GM12872 (cell line): ENCODE measurements at regions not wholly inside any gene's neighbourhood (a gene's known extent, or its start where the extent isn't known, plus 50 kb on each side); places are given as distances from the start of the nearest gene placed in this dataset.

Source experiments
- TF ChIP-seq, protein P1 (sequence below): IDR thresholded peaks from 3 replicates; pipeline ENCODE4 v1.5.1; 2011; ENCODE audit warnings: low read depth, mild to moderate bottlenecking, low read length, moderate library complexity; ENCODE audit not compliant: insufficient read depth

DNA sequence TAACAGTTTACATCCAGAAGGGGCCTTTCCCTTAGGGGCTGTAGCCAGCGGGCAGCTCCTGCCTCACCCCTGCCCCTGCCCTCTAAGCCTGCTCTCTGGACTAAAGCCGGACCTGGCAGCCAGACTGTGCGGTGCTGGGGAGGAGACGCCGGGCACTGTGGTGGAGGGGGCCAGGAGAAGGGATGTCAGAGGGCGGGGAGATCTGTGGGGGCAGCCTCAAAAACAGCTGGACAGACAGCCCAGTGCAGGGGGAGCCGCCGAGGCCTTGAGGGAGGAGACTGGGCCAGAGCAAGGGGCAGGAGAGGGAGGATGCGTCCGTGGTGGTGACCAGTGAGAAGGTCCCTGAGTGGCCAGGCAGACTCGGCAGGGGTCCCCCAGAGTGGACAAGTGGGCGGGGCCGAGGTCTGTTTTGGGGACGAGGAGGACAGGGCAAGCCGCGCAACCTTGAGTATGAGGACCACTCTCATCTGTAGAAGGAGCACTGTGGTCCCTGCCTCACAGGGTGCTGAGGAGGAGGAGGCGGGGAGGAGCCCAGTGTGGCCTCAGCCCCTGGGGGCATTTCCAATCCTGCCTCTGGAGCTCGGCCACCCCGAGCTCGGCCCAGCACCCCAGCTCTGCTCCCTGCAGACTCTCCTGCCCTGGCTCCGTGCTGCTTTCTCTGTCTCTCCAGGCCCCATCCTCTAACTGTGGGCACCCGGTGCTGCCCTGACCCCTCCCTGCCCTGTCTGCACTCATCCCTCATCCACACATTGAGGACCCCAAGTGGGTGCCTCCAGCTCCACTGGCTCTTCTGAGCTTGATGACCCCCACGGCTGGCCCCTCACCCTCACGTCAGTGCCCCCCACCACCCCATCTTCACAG, 59.2 kb upstream of the NKX1-1 start:
- TF ChIP-seq, protein P1, sequence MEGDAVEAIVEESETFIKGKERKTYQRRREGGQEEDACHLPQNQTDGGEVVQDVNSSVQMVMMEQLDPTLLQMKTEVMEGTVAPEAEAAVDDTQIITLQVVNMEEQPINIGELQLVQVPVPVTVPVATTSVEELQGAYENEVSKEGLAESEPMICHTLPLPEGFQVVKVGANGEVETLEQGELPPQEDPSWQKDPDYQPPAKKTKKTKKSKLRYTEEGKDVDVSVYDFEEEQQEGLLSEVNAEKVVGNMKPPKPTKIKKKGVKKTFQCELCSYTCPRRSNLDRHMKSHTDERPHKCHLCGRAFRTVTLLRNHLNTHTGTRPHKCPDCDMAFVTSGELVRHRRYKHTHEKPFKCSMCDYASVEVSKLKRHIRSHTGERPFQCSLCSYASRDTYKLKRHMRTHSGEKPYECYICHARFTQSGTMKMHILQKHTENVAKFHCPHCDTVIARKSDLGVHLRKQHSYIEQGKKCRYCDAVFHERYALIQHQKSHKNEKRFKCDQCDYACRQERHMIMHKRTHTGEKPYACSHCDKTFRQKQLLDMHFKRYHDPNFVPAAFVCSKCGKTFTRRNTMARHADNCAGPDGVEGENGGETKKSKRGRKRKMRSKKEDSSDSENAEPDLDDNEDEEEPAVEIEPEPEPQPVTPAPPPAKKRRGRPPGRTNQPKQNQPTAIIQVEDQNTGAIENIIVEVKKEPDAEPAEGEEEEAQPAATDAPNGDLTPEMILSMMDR = no peak

GRCh38 chr4:1464581-1465171, 58.4 kb upstream of the NKX1-1 start:
- TF ChIP-seq, protein P1 = no peak

DNA sequence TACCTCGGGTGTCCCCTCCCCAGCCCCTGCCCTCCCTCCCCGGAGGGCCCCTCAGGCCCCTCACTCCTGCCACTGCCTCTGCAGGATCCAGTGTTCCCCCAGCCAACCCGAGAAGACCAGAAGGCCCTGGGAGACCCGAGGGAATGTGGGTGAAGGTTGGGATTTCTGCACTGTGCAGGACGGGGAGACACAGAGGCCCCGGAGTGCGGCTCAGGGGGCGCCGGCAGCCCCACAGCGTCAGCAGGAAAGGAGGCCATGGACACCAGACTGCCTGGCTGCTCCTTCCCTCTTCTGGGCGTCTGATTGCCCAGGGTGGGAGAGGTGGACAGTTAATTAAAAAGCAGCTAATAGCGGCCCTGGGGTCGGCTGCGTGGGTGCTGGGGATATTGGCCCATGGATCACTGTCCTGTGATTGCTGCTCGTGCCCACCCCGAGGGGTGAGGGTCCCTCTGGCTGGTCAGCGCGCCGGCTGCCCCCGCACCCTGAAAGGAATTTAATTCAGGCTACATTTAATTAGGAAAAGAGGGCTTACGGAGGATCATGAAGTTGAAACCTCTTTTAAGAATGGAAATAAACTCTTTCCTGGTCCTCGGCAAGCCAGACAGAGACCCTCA, 57.8 kb upstream of the NKX1-1 start:
- TF ChIP-seq, protein P1 = no peak

- TF ChIP-seq, protein P1 = no peak
Observed at GRCh38 chr4:1463088-1463926, 57.1 kb upstream of the NKX1-1 start.

- TF ChIP-seq, protein P1 = no peak
Observed at GRCh38 chr4:1462768-1463075, 56.5 kb upstream of the NKX1-1 start.

GRCh38 chr4:1462009-1462767, 55.9 kb upstream of the NKX1-1 start:
- TF ChIP-seq, protein P1 = no peak
